ENCODE measurements at regions not wholly inside any gene's neighbourhood (a gene's known extent, or its start where the extent isn't known, plus 50 kb on each side); places are given as distances from the start of the nearest gene placed in this dataset.

GRCh38 chr2:61617610-61618009 is 79.5 kb upstream of the XPO1 start (continued):
- TF ChIP-seq, protein P1, sequence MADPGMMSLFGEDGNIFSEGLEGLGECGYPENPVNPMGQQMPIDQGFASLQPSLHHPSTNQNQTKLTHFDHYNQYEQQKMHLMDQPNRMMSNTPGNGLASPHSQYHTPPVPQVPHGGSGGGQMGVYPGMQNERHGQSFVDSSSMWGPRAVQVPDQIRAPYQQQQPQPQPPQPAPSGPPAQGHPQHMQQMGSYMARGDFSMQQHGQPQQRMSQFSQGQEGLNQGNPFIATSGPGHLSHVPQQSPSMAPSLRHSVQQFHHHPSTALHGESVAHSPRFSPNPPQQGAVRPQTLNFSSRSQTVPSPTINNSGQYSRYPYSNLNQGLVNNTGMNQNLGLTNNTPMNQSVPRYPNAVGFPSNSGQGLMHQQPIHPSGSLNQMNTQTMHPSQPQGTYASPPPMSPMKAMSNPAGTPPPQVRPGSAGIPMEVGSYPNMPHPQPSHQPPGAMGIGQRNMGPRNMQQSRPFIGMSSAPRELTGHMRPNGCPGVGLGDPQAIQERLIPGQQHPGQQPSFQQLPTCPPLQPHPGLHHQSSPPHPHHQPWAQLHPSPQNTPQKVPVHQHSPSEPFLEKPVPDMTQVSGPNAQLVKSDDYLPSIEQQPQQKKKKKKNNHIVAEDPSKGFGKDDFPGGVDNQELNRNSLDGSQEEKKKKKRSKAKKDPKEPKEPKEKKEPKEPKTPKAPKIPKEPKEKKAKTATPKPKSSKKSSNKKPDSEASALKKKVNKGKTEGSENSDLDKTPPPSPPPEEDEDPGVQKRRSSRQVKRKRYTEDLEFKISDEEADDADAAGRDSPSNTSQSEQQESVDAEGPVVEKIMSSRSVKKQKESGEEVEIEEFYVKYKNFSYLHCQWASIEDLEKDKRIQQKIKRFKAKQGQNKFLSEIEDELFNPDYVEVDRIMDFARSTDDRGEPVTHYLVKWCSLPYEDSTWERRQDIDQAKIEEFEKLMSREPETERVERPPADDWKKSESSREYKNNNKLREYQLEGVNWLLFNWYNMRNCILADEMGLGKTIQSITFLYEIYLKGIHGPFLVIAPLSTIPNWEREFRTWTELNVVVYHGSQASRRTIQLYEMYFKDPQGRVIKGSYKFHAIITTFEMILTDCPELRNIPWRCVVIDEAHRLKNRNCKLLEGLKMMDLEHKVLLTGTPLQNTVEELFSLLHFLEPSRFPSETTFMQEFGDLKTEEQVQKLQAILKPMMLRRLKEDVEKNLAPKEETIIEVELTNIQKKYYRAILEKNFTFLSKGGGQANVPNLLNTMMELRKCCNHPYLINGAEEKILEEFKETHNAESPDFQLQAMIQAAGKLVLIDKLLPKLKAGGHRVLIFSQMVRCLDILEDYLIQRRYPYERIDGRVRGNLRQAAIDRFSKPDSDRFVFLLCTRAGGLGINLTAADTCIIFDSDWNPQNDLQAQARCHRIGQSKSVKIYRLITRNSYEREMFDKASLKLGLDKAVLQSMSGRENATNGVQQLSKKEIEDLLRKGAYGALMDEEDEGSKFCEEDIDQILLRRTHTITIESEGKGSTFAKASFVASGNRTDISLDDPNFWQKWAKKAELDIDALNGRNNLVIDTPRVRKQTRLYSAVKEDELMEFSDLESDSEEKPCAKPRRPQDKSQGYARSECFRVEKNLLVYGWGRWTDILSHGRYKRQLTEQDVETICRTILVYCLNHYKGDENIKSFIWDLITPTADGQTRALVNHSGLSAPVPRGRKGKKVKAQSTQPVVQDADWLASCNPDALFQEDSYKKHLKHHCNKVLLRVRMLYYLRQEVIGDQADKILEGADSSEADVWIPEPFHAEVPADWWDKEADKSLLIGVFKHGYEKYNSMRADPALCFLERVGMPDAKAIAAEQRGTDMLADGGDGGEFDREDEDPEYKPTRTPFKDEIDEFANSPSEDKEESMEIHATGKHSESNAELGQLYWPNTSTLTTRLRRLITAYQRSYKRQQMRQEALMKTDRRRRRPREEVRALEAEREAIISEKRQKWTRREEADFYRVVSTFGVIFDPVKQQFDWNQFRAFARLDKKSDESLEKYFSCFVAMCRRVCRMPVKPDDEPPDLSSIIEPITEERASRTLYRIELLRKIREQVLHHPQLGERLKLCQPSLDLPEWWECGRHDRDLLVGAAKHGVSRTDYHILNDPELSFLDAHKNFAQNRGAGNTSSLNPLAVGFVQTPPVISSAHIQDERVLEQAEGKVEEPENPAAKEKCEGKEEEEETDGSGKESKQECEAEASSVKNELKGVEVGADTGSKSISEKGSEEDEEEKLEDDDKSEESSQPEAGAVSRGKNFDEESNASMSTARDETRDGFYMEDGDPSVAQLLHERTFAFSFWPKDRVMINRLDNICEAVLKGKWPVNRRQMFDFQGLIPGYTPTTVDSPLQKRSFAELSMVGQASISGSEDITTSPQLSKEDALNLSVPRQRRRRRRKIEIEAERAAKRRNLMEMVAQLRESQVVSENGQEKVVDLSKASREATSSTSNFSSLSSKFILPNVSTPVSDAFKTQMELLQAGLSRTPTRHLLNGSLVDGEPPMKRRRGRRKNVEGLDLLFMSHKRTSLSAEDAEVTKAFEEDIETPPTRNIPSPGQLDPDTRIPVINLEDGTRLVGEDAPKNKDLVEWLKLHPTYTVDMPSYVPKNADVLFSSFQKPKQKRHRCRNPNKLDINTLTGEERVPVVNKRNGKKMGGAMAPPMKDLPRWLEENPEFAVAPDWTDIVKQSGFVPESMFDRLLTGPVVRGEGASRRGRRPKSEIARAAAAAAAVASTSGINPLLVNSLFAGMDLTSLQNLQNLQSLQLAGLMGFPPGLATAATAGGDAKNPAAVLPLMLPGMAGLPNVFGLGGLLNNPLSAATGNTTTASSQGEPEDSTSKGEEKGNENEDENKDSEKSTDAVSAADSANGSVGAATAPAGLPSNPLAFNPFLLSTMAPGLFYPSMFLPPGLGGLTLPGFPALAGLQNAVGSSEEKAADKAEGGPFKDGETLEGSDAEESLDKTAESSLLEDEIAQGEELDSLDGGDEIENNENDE (IDR thresholded peaks at IDR 0.05; ENCODE audit: insufficient replicate concordance, low read length): no peak
- TF ChIP-seq ZNF274 (IDR thresholded peaks at IDR 0.05; ENCODE audit: borderline replicate concordance, extremely low read depth, low read length) (no peak), SIN3A (conservative IDR thresholded peaks at IDR 0.05 in 1 of 2, IDR thresholded peaks at IDR 0.05 in 1 of 2; ENCODE audit: low read depth in 1 of 2, low read length in 2 of 2) (no peak), CTBP2 (IDR thresholded peaks at IDR 0.05; ENCODE audit: borderline replicate concordance, insufficient read depth, insufficient read length, low read length) (no peak)
- TF ChIP-seq, protein P2, sequence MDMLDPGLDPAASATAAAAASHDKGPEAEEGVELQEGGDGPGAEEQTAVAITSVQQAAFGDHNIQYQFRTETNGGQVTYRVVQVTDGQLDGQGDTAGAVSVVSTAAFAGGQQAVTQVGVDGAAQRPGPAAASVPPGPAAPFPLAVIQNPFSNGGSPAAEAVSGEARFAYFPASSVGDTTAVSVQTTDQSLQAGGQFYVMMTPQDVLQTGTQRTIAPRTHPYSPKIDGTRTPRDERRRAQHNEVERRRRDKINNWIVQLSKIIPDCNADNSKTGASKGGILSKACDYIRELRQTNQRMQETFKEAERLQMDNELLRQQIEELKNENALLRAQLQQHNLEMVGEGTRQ (IDR thresholded peaks at IDR 0.05; ENCODE audit: low read length): no peak

Measured in H1 (cell line).